IPS-15b (cell line): ENCODE measurements at regions not wholly inside any gene's neighbourhood (a gene's known extent, or its start where the extent isn't known, plus 50 kb on each side); places are given as distances from the start of the nearest gene placed in this dataset.
"Not testable (repeated sequence)": the region's sequence is repeated elsewhere in the genome, so short reads cannot be mapped to it uniquely, and the experiment has no call there.

Experiments
- H3K27me3 ChIP-seq: one replicate; pipeline ENCODE4 v1.6.1; 2013; ENCODE audit warnings: low read length; ENCODE audit not compliant: control insufficient read depth, insufficient read depth
- H3K36me3 ChIP-seq: one replicate; pipeline ENCODE4 v1.6.1; 2013; ENCODE audit warnings: low read length; ENCODE audit not compliant: control insufficient read depth, insufficient read depth
- H3K4me1 ChIP-seq: one replicate; pipeline ENCODE4 v1.6.1; 2013; ENCODE audit warnings: mild to moderate bottlenecking, low read length; ENCODE audit not compliant: control insufficient read depth, insufficient read depth
- H3K4me3 ChIP-seq: one replicate; pipeline ENCODE4 v1.5.1; 2013; ENCODE audit warnings: low read depth, low read length
- H3K9ac ChIP-seq: one replicate; pipeline ENCODE4 v1.6.1; 2013; ENCODE audit warnings: low read depth, mild to moderate bottlenecking, low read length
- H3K9me3 ChIP-seq: one replicate; pipeline ENCODE4 v1.6.1; 2013; ENCODE audit warnings: mild to moderate bottlenecking, low read length; ENCODE audit not compliant: control insufficient read depth, insufficient read depth

- H3K27me3 ChIP-seq, result no peaks in the 10 kb centered on the region
- H3K9ac ChIP-seq, result no peak overlapping the region
- H3K36me3 ChIP-seq, result no peaks in the 10 kb centered on the region
- H3K9me3 ChIP-seq, result no peaks in the 10 kb centered on the region
- no peak overlapping the region for H3K4me3 ChIP-seq
- no peaks in the 10 kb centered on the region for H3K4me1 ChIP-seq
Measured at GRCh38 chr5:58002323-58002722, 457.6 kb downstream of the PLK2 start.

- H3K9ac ChIP-seq, result no peak overlapping the region
- H3K4me3 ChIP-seq, result no peak overlapping the region
- no peaks in the 10 kb centered on the region for H3K9me3 ChIP-seq
- H3K36me3 ChIP-seq, result no peaks in the 10 kb centered on the region
- H3K27me3 ChIP-seq, result no peaks in the 10 kb centered on the region
- peaks cover 3% of the 10 kb centered on the region for H3K4me1 ChIP-seq
Measured at GRCh38 chr5:57993866-57994265, 466.0 kb downstream of the PLK2 start.

- no peaks in the 10 kb centered on the region for H3K36me3 ChIP-seq
- no peak overlapping the region for H3K4me3 ChIP-seq
- H3K9me3 ChIP-seq, result no peaks in the 10 kb centered on the region
- no peak overlapping the region for H3K9ac ChIP-seq
- H3K4me1 ChIP-seq, result peaks cover 3% of the 10 kb centered on the region
- no peaks in the 10 kb centered on the region for H3K27me3 ChIP-seq
Measured at GRCh38 chr5:57989378-57989777, 470.5 kb downstream of the PLK2 start.

- Histone ChIP-seq H3K9ac (no peak overlapping the region), H3K4me1 (peaks cover 3% of the 10 kb centered on the region), H3K36me3 (no peaks in the 10 kb centered on the region), H3K4me3 (no peak overlapping the region), H3K9me3 (no peaks in the 10 kb centered on the region), H3K27me3 (no peaks in the 10 kb centered on the region)
Measured at GRCh38 chr5:57988813-57989212, 471.1 kb downstream of the PLK2 start.

- H3K4me1 ChIP-seq, result peaks cover 3% of the 10 kb centered on the region
- no peak overlapping the region for H3K4me3 ChIP-seq
- no peak overlapping the region for H3K9ac ChIP-seq
Measured at GRCh38 chr5:57987552-57987951, 472.3 kb downstream of the PLK2 start.

GRCh38 chr5:57986761-57987341 is 473.0 kb downstream of the PLK2 start:
- Histone ChIP-seq H3K27me3 (no peaks in the 10 kb centered on the region), H3K9me3 (no peaks in the 10 kb centered on the region), H3K36me3 (no peaks in the 10 kb centered on the region), H3K4me1 (peaks cover 3% of the 10 kb centered on the region), H3K4me3 (no peak overlapping the region), H3K9ac (no peak overlapping the region)

More at GRCh38 chr5:57987552-57987951, 472.3 kb downstream of the PLK2 start:
- Histone ChIP-seq H3K36me3 (no peaks in the 10 kb centered on the region), H3K9me3 (no peaks in the 10 kb centered on the region), H3K27me3 (no peaks in the 10 kb centered on the region)

GRCh38 chr5:57983426-57983825 is 476.5 kb downstream of the PLK2 start:
- no peaks in the 10 kb centered on the region for H3K27me3 ChIP-seq
- H3K4me3 ChIP-seq, result no peak overlapping the region
- no peaks in the 10 kb centered on the region for H3K4me1 ChIP-seq
- no peaks in the 10 kb centered on the region for H3K9me3 ChIP-seq
- H3K36me3 ChIP-seq, result no peaks in the 10 kb centered on the region
- no peak overlapping the region for H3K9ac ChIP-seq

- no peak overlapping the region for H3K9ac ChIP-seq
- no peaks in the 10 kb centered on the region for H3K9me3 ChIP-seq
- H3K27me3 ChIP-seq, result no peaks in the 10 kb centered on the region
- H3K4me1 ChIP-seq, result no peaks in the 10 kb centered on the region
- H3K4me3 ChIP-seq, result no peak overlapping the region
- no peaks in the 10 kb centered on the region for H3K36me3 ChIP-seq
Measured at GRCh38 chr5:57979671-57980070, 480.2 kb downstream of the PLK2 start.

GRCh38 chr5:57976506-57976905 is 483.4 kb downstream of the PLK2 start:
- Histone ChIP-seq H3K36me3 (no peaks in the 10 kb centered on the region), H3K9ac (no peak overlapping the region), H3K9me3 (no peaks in the 10 kb centered on the region), H3K4me1 (no peaks in the 10 kb centered on the region), H3K27me3 (no peaks in the 10 kb centered on the region), H3K4me3 (no peak overlapping the region)

GRCh38 chr5:57972099-57972498 is 487.8 kb downstream of the PLK2 start:
- not testable (repeated sequence) for H3K9me3 ChIP-seq, H3K4me3 ChIP-seq, H3K27me3 ChIP-seq, H3K9ac ChIP-seq, H3K4me1 ChIP-seq, H3K36me3 ChIP-seq

GRCh38 chr5:57960569-57960968 is 478.0 kb upstream of the ACTBL2 start:
- H3K4me3 ChIP-seq, result no peak overlapping the region
- no peaks in the 10 kb centered on the region for H3K9me3 ChIP-seq
- no peaks in the 10 kb centered on the region for H3K36me3 ChIP-seq

GRCh38 chr5:57956636-57957035 is 474.0 kb upstream of the ACTBL2 start:
- H3K9me3 ChIP-seq, result no peaks in the 10 kb centered on the region
- H3K36me3 ChIP-seq, result no peaks in the 10 kb centered on the region
- H3K4me1 ChIP-seq, result no peaks in the 10 kb centered on the region
- H3K9ac ChIP-seq, result no peak overlapping the region
- H3K27me3 ChIP-seq, result no peaks in the 10 kb centered on the region
- H3K4me3 ChIP-seq, result no peak overlapping the region

More at GRCh38 chr5:57960569-57960968, 478.0 kb upstream of the ACTBL2 start:
- no peaks in the 10 kb centered on the region for H3K27me3 ChIP-seq
- H3K4me1 ChIP-seq, result no peaks in the 10 kb centered on the region
- no peak overlapping the region for H3K9ac ChIP-seq
